Spinal cord (tissue), 9 donors: ENCODE measurements at regions not wholly inside any gene's neighbourhood (a gene's known extent, or its start where the extent isn't known, plus 50 kb on each side); places are given as distances from the start of the nearest gene placed in this dataset.
"Not testable (repeated sequence)": the region's sequence is repeated elsewhere in the genome, so short reads cannot be mapped to it uniquely, and the experiment has no call there.

ENCODE experiments used
- DNase-seq, 6 donors: peaks; one replicate each; pipeline versions ENCODE4 v3.0.0 to v3.0.0-alpha.2; 2013 to 2015; ENCODE audit warnings: low spot score in 6 of 6, low read depth in 4 of 6
- H3K27ac ChIP-seq: one replicate; pipeline ENCODE4 v1.5.1; 2013; ENCODE audit warnings: low read depth, low read length, control low read depth
- H3K27me3 ChIP-seq: one replicate; pipeline ENCODE4 v1.6.1; 2013; ENCODE audit warnings: low read length; ENCODE audit not compliant: control insufficient read depth, insufficient read depth
- H3K36me3 ChIP-seq: one replicate; pipeline ENCODE4 v1.6.1; 2013; ENCODE audit warnings: low read length; ENCODE audit not compliant: control insufficient read depth, insufficient read depth
- H3K4me1 ChIP-seq: one replicate; pipeline ENCODE4 v1.6.1; 2013; ENCODE audit warnings: low read length; ENCODE audit not compliant: control insufficient read depth, insufficient read depth
- H3K4me3 ChIP-seq: one replicate; pipeline ENCODE4 v1.5.1; 2013; ENCODE audit warnings: low read depth, low read length, control low read depth
- H3K9me3 ChIP-seq: one replicate; pipeline ENCODE4 v1.6.1; 2013; ENCODE audit warnings: low read length; ENCODE audit not compliant: control insufficient read depth, insufficient read depth
- whole genome bisulfite sequencing: methylation state at CpG from one replicate; pipeline ENCODE4 v1.1.5; 2013; ENCODE audit warnings: missing lambda C conversion rate; ENCODE audit not compliant: insufficient coverage; 5-methylcytosine and 5-hydroxymethylcytosine counted together
- donor health status: healthy.

GRCh38 chr14:86780876-86781510 lies 1212.0 kb downstream of the GALC start:
- no peaks in the 10 kb centered on the region for H3K9me3 ChIP-seq
- H3K4me3 ChIP-seq: no peak overlapping the region
- H3K27ac ChIP-seq: no peak overlapping the region
- DNase-seq: no peak
- H3K27me3 ChIP-seq: no peaks in the 10 kb centered on the region
- H3K4me1 ChIP-seq: no peaks in the 10 kb centered on the region
- WGBS: no CpG with 5 or more reads among the region's 1 CpG
- H3K36me3 ChIP-seq: no peaks in the 10 kb centered on the region

- no peaks in the 10 kb centered on the region for H3K27me3 ChIP-seq
- H3K4me3 ChIP-seq: no peak overlapping the region
- no peaks in the 10 kb centered on the region for H3K4me1 ChIP-seq
- no peak overlapping the region for H3K27ac ChIP-seq
- peaks cover 2% of the 10 kb centered on the region for H3K9me3 ChIP-seq
- DNase-seq: no peak
- WGBS: 100% methylated on average over 1 of the region's 2 CpGs
- no peaks in the 10 kb centered on the region for H3K36me3 ChIP-seq
Measured at GRCh38 chr14:86780461-86780860, 1212.5 kb downstream of the GALC start.

- no peaks in the 10 kb centered on the region for H3K27me3 ChIP-seq
- no peak overlapping the region for H3K27ac ChIP-seq
- no CpG with 5 or more reads among the region's 1 CpG for WGBS
- peaks cover 2% of the 10 kb centered on the region for H3K9me3 ChIP-seq
- H3K36me3 ChIP-seq: no peaks in the 10 kb centered on the region
- no peak for DNase-seq
- no peak overlapping the region for H3K4me3 ChIP-seq
- no peaks in the 10 kb centered on the region for H3K4me1 ChIP-seq
Measured at GRCh38 chr14:86779416-86779815, 1213.6 kb downstream of the GALC start.

- 100% methylated on average over 1 of the region's 2 CpGs for WGBS
- Histone ChIP-seq H3K9me3 (peaks cover 2% of the 10 kb centered on the region), H3K4me1 (no peaks in the 10 kb centered on the region)
Measured at GRCh38 chr14:86777963-86778602, 1214.9 kb downstream of the GALC start.

GRCh38 chr14:86775896-86776295 lies 1217.1 kb downstream of the GALC start:
- H3K4me3 ChIP-seq, H3K9me3 ChIP-seq, H3K27ac ChIP-seq, DNase-seq, H3K4me1 ChIP-seq, H3K36me3 ChIP-seq, H3K27me3 ChIP-seq: not testable (repeated sequence)
- 83% methylated on average over 2 of the region's 3 CpGs for WGBS

More at GRCh38 chr14:86777963-86778602, 1214.9 kb downstream of the GALC start:
- DNase-seq: no peak
- no peak overlapping the region for H3K4me3 ChIP-seq
- no peaks in the 10 kb centered on the region for H3K27me3 ChIP-seq
- no peak overlapping the region for H3K27ac ChIP-seq
- no peaks in the 10 kb centered on the region for H3K36me3 ChIP-seq

GRCh38 chr14:86774916-86775315 lies 1218.1 kb downstream of the GALC start:
- WGBS: 50% methylated on average over 2 of the region's 2 CpGs
- Histone ChIP-seq H3K4me1 (no peaks in the 10 kb centered on the region), H3K4me3 (no peak overlapping the region), H3K27me3 (no peaks in the 10 kb centered on the region), H3K36me3 (no peaks in the 10 kb centered on the region), H3K27ac (no peak overlapping the region), H3K9me3 (peaks cover 2% of the 10 kb centered on the region)
- no peak for DNase-seq

- 40% methylated on average over 1 of the region's 1 CpG for WGBS
- peaks cover 2% of the 10 kb centered on the region for H3K9me3 ChIP-seq
- H3K36me3 ChIP-seq: no peaks in the 10 kb centered on the region
Measured at GRCh38 chr14:86772075-86772474, 1220.9 kb downstream of the GALC start.

GRCh38 chr14:86770186-86770585 lies 1222.8 kb downstream of the GALC start:
- no peak overlapping the region for H3K4me3 ChIP-seq
- H3K4me1 ChIP-seq: no peaks in the 10 kb centered on the region
- no CpG with 5 or more reads among the region's 3 CpGs for WGBS
- H3K9me3 ChIP-seq: no peaks in the 10 kb centered on the region
- H3K36me3 ChIP-seq: no peaks in the 10 kb centered on the region
- H3K27ac ChIP-seq: no peak overlapping the region
- no peak for DNase-seq
- no peaks in the 10 kb centered on the region for H3K27me3 ChIP-seq

More at GRCh38 chr14:86772075-86772474, 1220.9 kb downstream of the GALC start:
- Histone ChIP-seq H3K27me3 (no peaks in the 10 kb centered on the region), H3K27ac (no peak overlapping the region), H3K4me3 (no peak overlapping the region), H3K4me1 (no peaks in the 10 kb centered on the region)
- DNase-seq: no peak

- Histone ChIP-seq H3K4me3 (no peak overlapping the region), H3K36me3 (no peaks in the 10 kb centered on the region), H3K4me1 (no peaks in the 10 kb centered on the region), H3K27ac (no peak overlapping the region), H3K27me3 (no peaks in the 10 kb centered on the region), H3K9me3 (no peaks in the 10 kb centered on the region)
- 67% methylated on average over 2 of the region's 4 CpGs for WGBS
- peak in 1 of 6 donors; percentile 6 for DNase-seq
Measured at GRCh38 chr14:86766469-86766868, 1226.5 kb downstream of the GALC start.

- no peak for DNase-seq
- Histone ChIP-seq H3K4me3 (no peak overlapping the region), H3K27me3 (no peaks in the 10 kb centered on the region), H3K9me3 (no peaks in the 10 kb centered on the region), H3K4me1 (no peaks in the 10 kb centered on the region), H3K36me3 (no peaks in the 10 kb centered on the region), H3K27ac (no peak overlapping the region)
- WGBS: 90% methylated on average over 2 of the region's 6 CpGs
Measured at GRCh38 chr14:86761611-86762010, 1231.4 kb downstream of the GALC start.
